ENCODE measurements at regions not wholly inside any gene's neighbourhood (a gene's known extent, or its start where the extent isn't known, plus 50 kb on each side); places are given as distances from the start of the nearest gene placed in this dataset.

DNA sequence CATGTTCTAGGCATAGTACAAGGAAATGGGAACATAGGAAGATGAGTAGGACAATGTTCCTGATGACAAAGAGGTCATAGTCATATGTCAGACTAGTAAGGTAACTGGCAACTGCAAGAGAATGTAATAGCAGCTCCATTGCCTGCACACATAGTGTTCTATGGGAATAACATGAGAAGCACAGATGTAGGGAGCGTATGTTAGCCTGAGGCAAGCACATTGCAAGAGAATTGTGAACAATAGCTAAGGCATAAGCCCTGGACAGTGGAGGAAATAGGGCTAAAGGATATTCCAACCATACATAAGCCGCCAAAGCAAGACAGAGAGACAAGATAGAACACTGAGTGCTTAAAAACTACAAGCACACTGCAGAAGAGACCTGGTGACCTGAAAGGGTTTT lies 1017.0 kb upstream of the TENM4 start:
- no peak overlapping the region for H3K27ac ChIP-seq
- no peaks in the 10 kb centered on the region for H3K4me1 ChIP-seq
- no peak overlapping the region for H2AFZ ChIP-seq (replicated peaks)
- no peak overlapping the region for H3K4me3 Mint-ChIP-seq
- H3K9ac ChIP-seq, result no peak overlapping the region
- H3K9me3 Mint-ChIP-seq, result no peaks in the 10 kb centered on the region
- H3K27me3 ChIP-seq, result no peaks in the 10 kb centered on the region
- no peaks in the 10 kb centered on the region for H3F3A ChIP-seq (ENCODE audit: low read depth)
- H3K79me2 ChIP-seq (ENCODE audit: low read depth), result no peaks in the 10 kb centered on the region
- H3K36me3 ChIP-seq, result no peaks in the 10 kb centered on the region
- H3K4me2 ChIP-seq, result no peak overlapping the region
- DNase-seq (ENCODE audit: low spot score), result no peak
- no peak overlapping the region for H3K4me3 ChIP-seq
- no peaks in the 10 kb centered on the region for H4K20me1 ChIP-seq (ENCODE audit: low read depth)
- TF ChIP-seq, protein P1, sequence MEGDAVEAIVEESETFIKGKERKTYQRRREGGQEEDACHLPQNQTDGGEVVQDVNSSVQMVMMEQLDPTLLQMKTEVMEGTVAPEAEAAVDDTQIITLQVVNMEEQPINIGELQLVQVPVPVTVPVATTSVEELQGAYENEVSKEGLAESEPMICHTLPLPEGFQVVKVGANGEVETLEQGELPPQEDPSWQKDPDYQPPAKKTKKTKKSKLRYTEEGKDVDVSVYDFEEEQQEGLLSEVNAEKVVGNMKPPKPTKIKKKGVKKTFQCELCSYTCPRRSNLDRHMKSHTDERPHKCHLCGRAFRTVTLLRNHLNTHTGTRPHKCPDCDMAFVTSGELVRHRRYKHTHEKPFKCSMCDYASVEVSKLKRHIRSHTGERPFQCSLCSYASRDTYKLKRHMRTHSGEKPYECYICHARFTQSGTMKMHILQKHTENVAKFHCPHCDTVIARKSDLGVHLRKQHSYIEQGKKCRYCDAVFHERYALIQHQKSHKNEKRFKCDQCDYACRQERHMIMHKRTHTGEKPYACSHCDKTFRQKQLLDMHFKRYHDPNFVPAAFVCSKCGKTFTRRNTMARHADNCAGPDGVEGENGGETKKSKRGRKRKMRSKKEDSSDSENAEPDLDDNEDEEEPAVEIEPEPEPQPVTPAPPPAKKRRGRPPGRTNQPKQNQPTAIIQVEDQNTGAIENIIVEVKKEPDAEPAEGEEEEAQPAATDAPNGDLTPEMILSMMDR (IDR thresholded peaks at IDR 0.05), result no peak
- TF ChIP-seq EZH2phosphoT487 (IDR thresholded peaks at IDR 0.05) (no peak), EZH2 (IDR thresholded peaks at IDR 0.05) (no peak)
- H3K9me3 ChIP-seq (ENCODE audit: low read depth), result no peaks in the 10 kb centered on the region
- peaks cover 2% of the 10 kb centered on the region for H3K27me3 Mint-ChIP-seq (ENCODE audit: insufficient read depth, low read depth)
- no peaks in the 10 kb centered on the region for H3K36me3 Mint-ChIP-seq
- peaks cover 12% of the 10 kb centered on the region for H3K4me1 Mint-ChIP-seq
- H3K27ac Mint-ChIP-seq, result peak overlapping the region; percentile 47

DNA sequence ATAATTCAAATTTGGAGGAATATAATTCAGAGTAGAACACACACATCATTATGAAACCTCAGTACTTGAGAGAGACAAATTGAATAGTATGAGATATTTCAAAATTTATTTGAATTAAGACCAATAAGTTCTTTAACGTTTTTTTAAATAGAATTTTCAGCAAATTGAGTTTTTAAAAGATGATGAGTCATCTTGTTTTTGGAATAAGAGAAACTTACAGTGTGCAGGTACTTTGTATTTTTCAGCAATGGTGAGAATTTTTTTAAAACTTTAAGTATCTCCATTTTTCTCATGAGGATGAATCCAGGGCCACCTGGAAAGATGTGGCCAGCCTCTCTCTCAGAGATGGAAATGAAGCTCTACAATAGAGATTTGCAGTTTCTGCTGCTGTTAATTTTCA lies 1015.0 kb upstream of the TENM4 start:
- TF ChIP-seq EZH2phosphoT487 (IDR thresholded peaks at IDR 0.05) (no peak), EZH2 (IDR thresholded peaks at IDR 0.05) (no peak)
- TF ChIP-seq, protein P1 (IDR thresholded peaks at IDR 0.05), result no peak
- H2AFZ ChIP-seq (replicated peaks), result no peak overlapping the region
- Mint-ChIP-seq H3K27me3 (ENCODE audit: insufficient read depth, low read depth) (peaks cover 2% of the 10 kb centered on the region), H3K9me3 (no peaks in the 10 kb centered on the region), H3K36me3 (no peaks in the 10 kb centered on the region), H3K4me1 (peaks cover 12% of the 10 kb centered on the region), H3K27ac (no peak overlapping the region), H3K4me3 (no peak overlapping the region)
- H3K27ac ChIP-seq, result no peak overlapping the region
- no peaks in the 10 kb centered on the region for H3K4me1 ChIP-seq
- no peak overlapping the region for H3K9ac ChIP-seq
- no peaks in the 10 kb centered on the region for H3F3A ChIP-seq (ENCODE audit: low read depth)
- no peaks in the 10 kb centered on the region for H3K79me2 ChIP-seq (ENCODE audit: low read depth)
- no peaks in the 10 kb centered on the region for H3K27me3 ChIP-seq
- no peak for DNase-seq (ENCODE audit: low spot score)
- H3K9me3 ChIP-seq (ENCODE audit: low read depth), result no peaks in the 10 kb centered on the region
- no peaks in the 10 kb centered on the region for H4K20me1 ChIP-seq (ENCODE audit: low read depth)
- H3K36me3 ChIP-seq, result no peaks in the 10 kb centered on the region
- H3K4me3 ChIP-seq, result no peak overlapping the region
- H3K4me2 ChIP-seq, result no peak overlapping the region

DNA sequence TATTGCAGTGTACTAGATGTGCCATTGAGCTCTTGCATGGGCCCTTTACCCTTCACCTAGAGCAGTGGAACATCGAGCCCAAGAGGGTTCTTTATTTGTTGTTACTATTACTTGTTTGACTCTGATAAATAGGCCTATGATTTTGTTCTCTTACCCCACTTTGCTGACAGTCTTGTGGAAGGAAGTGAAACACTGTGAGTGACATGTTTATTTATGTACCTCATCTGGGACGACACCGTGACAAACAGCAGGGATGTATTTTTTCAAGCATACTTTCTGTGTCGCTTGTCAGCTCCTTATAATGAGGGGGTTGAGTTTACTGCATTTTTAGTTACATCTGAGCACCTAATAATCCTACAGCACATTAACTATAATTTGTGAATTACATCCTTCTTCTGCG lies 1010.3 kb upstream of the TENM4 start:
- H3K27me3 Mint-ChIP-seq (ENCODE audit: insufficient read depth, low read depth), result peaks cover 4% of the 10 kb centered on the region
- TF ChIP-seq, protein P1 (IDR thresholded peaks at IDR 0.05), result no peak
- TF ChIP-seq EZH2 (IDR thresholded peaks at IDR 0.05), result no peak
- TF ChIP-seq EZH2phosphoT487 (IDR thresholded peaks at IDR 0.05), result no peak

More for the DNA sequence above, 1010.3 kb upstream of the TENM4 start:
- Histone ChIP-seq H3K4me1 (no peaks in the 10 kb centered on the region), H3K79me2 (ENCODE audit: low read depth) (no peaks in the 10 kb centered on the region), H3F3A (ENCODE audit: low read depth) (no peaks in the 10 kb centered on the region), H2AFZ (replicated peaks) (no peak overlapping the region), H3K4me2 (no peak overlapping the region), H3K9me3 (ENCODE audit: low read depth) (no peaks in the 10 kb centered on the region), H4K20me1 (ENCODE audit: low read depth) (no peaks in the 10 kb centered on the region), H3K9ac (no peak overlapping the region), H3K36me3 (no peaks in the 10 kb centered on the region), H3K4me3 (no peak overlapping the region), H3K27ac (no peak overlapping the region), H3K27me3 (no peaks in the 10 kb centered on the region)
- no peak for DNase-seq (ENCODE audit: low spot score)
- Mint-ChIP-seq H3K36me3 (no peaks in the 10 kb centered on the region), H3K4me1 (no peaks in the 10 kb centered on the region), H3K9me3 (no peaks in the 10 kb centered on the region), H3K27ac (no peak overlapping the region), H3K4me3 (no peak overlapping the region)

All from neural progenitor cell (in vitro differentiated cells).